ENCODE measurements at regions not wholly inside any gene's neighbourhood (a gene's known extent, or its start where the extent isn't known, plus 50 kb on each side); places are given as distances from the start of the nearest gene placed in this dataset.
"Not testable (repeated sequence)": the region's sequence is repeated elsewhere in the genome, so short reads cannot be mapped to it uniquely, and the experiment has no call there.

DNA sequence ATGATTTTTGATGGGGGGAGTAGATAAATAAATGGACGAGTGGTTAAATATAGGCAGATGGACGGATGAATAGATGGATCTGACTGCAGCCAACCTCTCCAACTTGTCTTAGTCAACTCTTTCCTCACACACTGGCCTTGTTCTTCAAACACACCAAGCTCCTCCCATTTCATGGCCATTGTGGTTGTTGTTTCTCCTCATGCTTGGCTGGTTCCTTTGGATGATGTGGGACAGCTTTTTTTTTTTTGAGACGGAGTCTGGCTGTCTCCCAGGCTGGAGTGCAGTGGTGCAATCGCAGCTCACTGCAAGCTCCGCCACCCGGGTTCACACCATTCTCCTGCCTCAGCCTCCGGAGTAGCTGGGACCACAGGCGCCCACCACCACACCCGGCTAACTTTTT, 155.2 kb downstream of the ZNF281 start:
- H3K4me3 ChIP-seq; in situ Hi-C loops (cut with MboI; ENCODE audit: low pct_unique_long_range_greater_than_20kb in 2 of 9, low sequenced_read_pairs in 9 of 9, unreplicated experiment in 9 of 9); H3K27ac ChIP-seq: not testable (repeated sequence)
- peaks cover 0 to 11% of the 10 kb centered on the region in 2 donors for H3K4me1 ChIP-seq (replicated peaks in 1 of 2)
- 0 to 92% (median 75%) methylated on average over 1 to 8 of the region's 9 CpGs; no CpG with 5 or more reads in 2 of the 10 experiments for WGBS, 10 experiments
- ATAC-seq (replicated peaks in 6 of 8), result peak in 3 of 8 experiments; percentile 37 to 65 (median 60)

DNA sequence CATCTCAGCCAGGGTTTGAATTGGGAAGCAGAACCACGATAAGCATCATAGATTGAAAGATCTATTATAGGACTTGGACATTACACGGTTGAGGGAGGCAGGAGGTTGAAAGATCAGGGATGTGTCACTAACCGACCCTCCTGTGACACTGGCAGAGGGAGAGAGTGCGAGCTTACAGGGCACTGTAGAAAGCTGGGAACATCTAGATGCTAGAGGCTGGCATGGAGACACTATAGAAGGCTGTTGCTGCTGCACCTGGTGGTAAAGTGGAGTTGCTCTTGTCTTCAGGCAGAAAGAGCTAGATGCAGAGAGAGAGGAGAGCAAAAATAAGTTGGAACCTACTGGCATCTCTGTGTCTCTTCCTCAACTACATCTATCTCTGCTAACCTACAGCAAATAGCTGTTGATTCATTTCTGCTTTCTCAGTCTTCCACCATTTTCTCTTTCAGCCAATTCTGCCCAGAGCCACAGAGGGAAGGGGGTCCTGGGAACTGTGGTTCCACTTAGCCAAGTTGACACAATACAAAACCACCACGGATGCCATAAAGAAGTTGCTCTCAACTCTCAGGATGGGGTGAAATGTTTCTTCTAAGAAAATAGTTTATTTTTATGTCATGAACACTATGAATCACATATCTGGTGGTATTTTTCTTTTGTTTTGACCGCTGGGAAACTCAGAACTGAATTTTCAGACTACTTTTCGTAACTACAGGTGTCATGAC, 155.9 kb downstream of the ZNF281 start:
- in situ Hi-C loops (cut with MboI; ENCODE audit: low pct_unique_long_range_greater_than_20kb in 2 of 9, low sequenced_read_pairs in 9 of 9, unreplicated experiment in 9 of 9), result no loop called here
- no peak for ATAC-seq (replicated peaks in 6 of 8)
- WGBS, 10 experiments, result 56 to 100% (median 90%) methylated on average over 1 to 7 of the region's 7 CpGs
- Histone ChIP-seq H3K4me1 (replicated peaks in 1 of 2) (peaks cover 2 to 16% of the 10 kb centered on the region in 2 donors), H3K4me3 (no peak overlapping the region), H3K27ac (no peak overlapping the region)

- Histone ChIP-seq H3K4me3 (no peak overlapping the region), H3K27ac (no peak overlapping the region), H3K4me1 (replicated peaks in 1 of 2) (peaks cover 8 to 30% of the 10 kb centered on the region in 2 donors)
- ATAC-seq (replicated peaks in 6 of 8), result no peak
- in situ Hi-C loops (cut with MboI; ENCODE audit: low pct_unique_long_range_greater_than_20kb in 2 of 9, low sequenced_read_pairs in 9 of 9, unreplicated experiment in 9 of 9), result no loop called here
- WGBS, 10 experiments, result 71 to 100% (median 96%) methylated on average over 1 to 5 of the region's 5 CpGs
These were observed 157.3 kb downstream of the ZNF281 start for GRCh38 chr1:200252531-200252930.

DNA sequence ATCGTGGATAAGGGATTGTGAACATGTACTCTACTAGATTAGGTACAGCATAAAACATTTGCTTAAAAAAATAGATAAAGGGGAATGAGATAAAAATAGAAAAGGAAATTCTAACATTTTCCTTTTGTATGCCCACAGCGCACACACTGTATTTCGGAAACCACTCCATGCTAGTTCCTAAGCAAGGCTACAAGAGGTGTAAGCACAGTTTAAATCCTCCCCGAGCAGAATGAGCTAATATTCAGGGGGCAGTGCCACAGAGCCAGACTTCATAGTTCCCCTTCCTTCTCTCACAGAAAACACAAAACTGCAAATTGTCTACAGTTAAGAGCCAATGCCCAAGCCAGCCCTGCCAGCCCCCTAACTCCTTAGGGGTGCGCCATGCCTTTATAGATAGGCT, 159.4 kb downstream of the ZNF281 start:
- WGBS, 10 experiments, result 29 to 100% (median 77%) methylated on average over 1 to 5 of the region's 5 CpGs; no CpG with 5 or more reads in 2 of the 10 experiments
- no peak for ATAC-seq (replicated peaks in 6 of 8)
- H3K27ac ChIP-seq, result no peak overlapping the region
- in situ Hi-C loops (cut with MboI; ENCODE audit: low pct_unique_long_range_greater_than_20kb in 2 of 9, low sequenced_read_pairs in 9 of 9, unreplicated experiment in 9 of 9), result no loop called here
- H3K4me1 ChIP-seq (replicated peaks in 1 of 2), result peaks cover 15 to 38% of the 10 kb centered on the region in 2 donors
- no peak overlapping the region for H3K4me3 ChIP-seq

DNA sequence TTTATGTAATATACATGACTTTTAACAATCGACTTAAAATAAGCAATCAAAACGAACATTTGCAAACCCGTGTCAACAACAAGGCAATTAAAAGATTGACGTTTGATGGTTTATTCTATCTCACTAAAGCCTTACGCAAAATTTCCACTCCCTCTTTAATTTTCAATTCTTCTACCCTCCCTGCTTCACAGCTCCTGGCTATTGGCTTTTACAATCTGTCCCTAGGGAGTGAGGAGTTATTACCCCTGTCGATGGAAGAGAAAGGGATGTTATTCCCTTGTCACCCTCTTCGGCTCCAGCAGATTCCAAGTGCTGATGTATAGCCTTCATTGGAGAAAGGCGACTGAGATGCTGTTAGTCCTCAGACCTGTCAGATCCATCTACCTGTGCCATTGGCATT, 161.3 kb downstream of the ZNF281 start:
- Histone ChIP-seq H3K4me3 (no peak overlapping the region), H3K27ac (no peak overlapping the region), H3K4me1 (replicated peaks in 1 of 2) (peaks cover 15 to 38% of the 10 kb centered on the region in 2 donors)
- 34 to 84% (median 52%) methylated on average over 3 to 8 of the region's 8 CpGs; no CpG with 5 or more reads in 1 of the 10 experiments for WGBS, 10 experiments
- ATAC-seq (replicated peaks in 6 of 8), result peak in 5 of 8 experiments; percentile 53 to 86 (median 77)
- in situ Hi-C loops (cut with MboI; ENCODE audit: low pct_unique_long_range_greater_than_20kb in 2 of 9, low sequenced_read_pairs in 9 of 9, unreplicated experiment in 9 of 9), result no loop called here

- peaks cover 15 to 46% of the 10 kb centered on the region in 2 donors for H3K4me1 ChIP-seq (replicated peaks in 1 of 2)
- no peak overlapping the region for H3K27ac ChIP-seq
- ATAC-seq (replicated peaks in 6 of 8), result peak in 5 of 8 experiments; percentile 37 to 83 (median 76)
- peak overlapping the region in 1 of 5 donors; percentile 2 for H3K4me3 ChIP-seq
- in situ Hi-C loops (cut with MboI; ENCODE audit: low pct_unique_long_range_greater_than_20kb in 2 of 9, low sequenced_read_pairs in 9 of 9, unreplicated experiment in 9 of 9), result no loop called here
- 0 to 31% (median 5%) methylated on average over 1 to 14 of the region's 14 CpGs for WGBS, 10 experiments
These were observed 162.3 kb downstream of the ZNF281 start for GRCh38 chr1:200247518-200247917.

DNA sequence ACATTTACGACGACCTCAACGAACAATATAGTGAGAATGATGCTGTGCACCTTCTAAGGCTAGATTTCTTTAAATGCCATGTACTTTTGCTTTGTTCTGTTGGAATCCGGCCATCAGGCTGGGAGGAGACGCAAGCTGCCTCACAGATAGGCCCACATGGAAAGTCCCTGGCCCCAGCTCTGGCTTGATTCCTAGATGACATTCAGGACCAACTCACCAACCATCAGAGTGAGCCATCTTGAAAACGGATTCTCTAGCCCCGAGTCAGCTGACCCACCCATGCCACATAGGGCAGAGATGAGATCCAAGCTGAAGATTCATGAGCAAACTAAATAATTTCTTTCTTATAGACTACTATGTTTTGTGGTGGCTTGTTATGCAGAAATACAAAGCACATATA, 164.4 kb downstream of the ZNF281 start:
- Histone ChIP-seq H3K27ac (no peak overlapping the region), H3K4me1 (replicated peaks in 1 of 2) (peaks cover 22 to 54% of the 10 kb centered on the region in 2 donors), H3K4me3 (no peak overlapping the region)
- ATAC-seq (replicated peaks in 6 of 8), result peak in 1 of 8 experiments; percentile 43
- in situ Hi-C loops (cut with MboI; ENCODE audit: low pct_unique_long_range_greater_than_20kb in 2 of 9, low sequenced_read_pairs in 9 of 9, unreplicated experiment in 9 of 9), result no loop called here
- 0 to 96% (median 85%) methylated on average over 1 to 7 of the region's 7 CpGs; no CpG with 5 or more reads in 2 of the 10 experiments for WGBS, 10 experiments

GRCh38 chr1:200243042-200243437, 166.8 kb downstream of the ZNF281 start:
- in situ Hi-C loops (cut with MboI; ENCODE audit: low pct_unique_long_range_greater_than_20kb in 2 of 9, low sequenced_read_pairs in 9 of 9, unreplicated experiment in 9 of 9), result no loop called here
- ATAC-seq (replicated peaks in 6 of 8), result peak in 6 of 8 experiments; percentile 31 to 51 (median 35)
- 7 to 67% (median 22%) methylated on average over 3 to 11 of the region's 11 CpGs for WGBS, 10 experiments
- Histone ChIP-seq H3K4me3 (peak overlapping the region in 3 of 5 donors; percentile 5 to 21 (median 11)), H3K27ac (peak overlapping the region in 1 of 2 donors; percentile 9), H3K4me1 (replicated peaks in 1 of 2) (peaks cover 18 to 35% of the 10 kb centered on the region in 2 donors)

DNA sequence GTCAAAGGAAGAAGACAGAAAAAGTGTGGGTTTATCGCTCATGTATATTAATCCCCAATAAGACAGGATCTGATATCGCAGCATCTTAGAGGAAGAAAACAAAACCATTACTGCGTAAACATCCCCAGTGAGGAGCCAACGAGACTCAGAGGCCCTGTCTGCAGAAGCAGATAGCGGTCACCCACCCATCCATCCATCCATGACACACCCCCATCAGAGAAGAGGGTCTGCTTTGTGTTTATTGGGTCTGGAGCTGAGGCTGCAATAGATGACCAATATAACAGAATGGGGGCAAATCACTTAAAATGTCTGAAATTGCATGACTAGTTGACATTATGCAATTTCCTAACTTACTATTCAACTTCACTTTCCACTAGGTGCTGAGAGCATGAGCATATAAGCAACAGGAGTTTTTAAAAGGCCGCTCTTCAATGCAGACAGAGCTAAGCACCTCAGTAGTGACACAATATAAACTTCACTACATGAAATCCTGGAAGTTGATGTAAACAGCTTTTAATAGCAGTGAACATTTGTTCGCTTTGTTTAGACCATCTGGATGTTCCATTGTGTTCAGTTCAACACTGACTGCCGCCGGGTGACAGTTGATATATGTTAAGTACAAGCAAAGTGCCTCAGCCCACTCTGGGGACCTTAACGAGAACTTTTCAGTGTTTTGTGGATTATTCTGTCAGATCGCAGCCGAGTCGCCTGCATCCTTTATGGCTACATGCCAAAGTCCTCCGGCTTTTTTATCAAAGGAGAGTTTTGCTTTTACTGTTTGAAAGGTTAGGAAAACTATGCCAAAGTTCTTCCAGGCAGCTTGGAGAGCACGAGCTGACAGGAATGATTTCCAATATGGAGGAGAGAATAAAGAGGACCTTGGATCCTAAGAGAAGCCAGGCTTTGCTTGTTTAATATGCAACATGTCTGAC, 167.5 kb downstream of the ZNF281 start:
- in situ Hi-C loops (cut with MboI; ENCODE audit: low pct_unique_long_range_greater_than_20kb in 2 of 9, low sequenced_read_pairs in 9 of 9, unreplicated experiment in 9 of 9), result no loop called here
- Histone ChIP-seq H3K27ac (peak overlapping the region in 1 of 2 donors; percentile 9), H3K4me1 (replicated peaks in 1 of 2) (peaks cover 12 to 28% of the 10 kb centered on the region in 2 donors), H3K4me3 (peak overlapping the region in 3 of 5 donors; percentile 5 to 21 (median 11))
- peak in 6 of 8 experiments; percentile 39 to 96 (median 94) for ATAC-seq (replicated peaks in 6 of 8)
- 15 to 67% (median 26%) methylated on average over 1 to 14 of the region's 15 CpGs for WGBS, 10 experiments

GRCh38 chr1:200240656-200241055, 169.2 kb downstream of the ZNF281 start:
- H3K4me3 ChIP-seq, result no peak overlapping the region
- WGBS, 10 experiments, result 63 to 100% (median 93%) methylated on average over 2 to 9 of the region's 9 CpGs

GRCh38 chr1:200238311-200238710, 171.5 kb downstream of the ZNF281 start:
- 53 to 100% (median 93%) methylated on average over 2 to 3 of the region's 3 CpGs; no CpG with 5 or more reads in 1 of the 10 experiments for WGBS, 10 experiments
- no peak overlapping the region for H3K27ac ChIP-seq
- H3K4me1 ChIP-seq (replicated peaks in 1 of 2), result peaks cover 7 to 21% of the 10 kb centered on the region in 2 donors
- in situ Hi-C loops (cut with MboI; ENCODE audit: low pct_unique_long_range_greater_than_20kb in 2 of 9, low sequenced_read_pairs in 9 of 9, unreplicated experiment in 9 of 9), result no loop called here
- ATAC-seq (replicated peaks in 6 of 8), result no peak
- no peak overlapping the region for H3K4me3 ChIP-seq

More at GRCh38 chr1:200240656-200241055, 169.2 kb downstream of the ZNF281 start:
- Histone ChIP-seq H3K4me1 (replicated peaks in 1 of 2) (peaks cover 7 to 22% of the 10 kb centered on the region in 2 donors), H3K27ac (no peak overlapping the region)
- no peak for ATAC-seq (replicated peaks in 6 of 8)
- in situ Hi-C loops (cut with MboI; ENCODE audit: low pct_unique_long_range_greater_than_20kb in 2 of 9, low sequenced_read_pairs in 9 of 9, unreplicated experiment in 9 of 9), result no loop called here

- Histone ChIP-seq H3K4me3 (no peak overlapping the region), H3K4me1 (replicated peaks in 1 of 2) (peaks cover 4 to 14% of the 10 kb centered on the region in 2 donors), H3K27ac (no peak overlapping the region)
- in situ Hi-C loops (cut with MboI; ENCODE audit: low pct_unique_long_range_greater_than_20kb in 2 of 9, low sequenced_read_pairs in 9 of 9, unreplicated experiment in 9 of 9), result no loop called here
- WGBS, 10 experiments, result 80 to 100% (median 93%) methylated on average over 2 to 5 of the region's 5 CpGs; no CpG with 5 or more reads in 1 of the 10 experiments
- no peak for ATAC-seq (replicated peaks in 6 of 8)
These were observed 172.8 kb downstream of the ZNF281 start for GRCh38 chr1:200237066-200237465.

DNA sequence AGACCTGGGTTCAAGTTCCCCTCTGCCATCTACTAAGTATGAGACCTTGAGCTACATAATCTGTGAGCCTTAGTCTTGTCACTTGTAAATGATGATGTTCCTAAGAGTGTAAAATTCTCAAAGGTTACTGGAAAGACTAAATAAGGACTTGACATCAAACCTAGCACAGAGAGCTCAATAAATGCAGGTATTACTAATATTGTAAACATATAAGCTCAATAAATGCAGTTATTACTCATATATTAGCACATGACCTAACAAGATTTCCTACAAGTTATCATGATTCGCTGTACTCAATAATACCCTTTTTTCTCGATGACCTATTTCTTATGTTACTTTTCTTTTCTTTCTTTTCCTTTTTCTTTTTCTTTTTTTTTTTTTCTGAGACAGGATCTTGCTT, 174.9 kb downstream of the ZNF281 start:
- in situ Hi-C loops (cut with MboI; ENCODE audit: low pct_unique_long_range_greater_than_20kb in 2 of 9, low sequenced_read_pairs in 9 of 9, unreplicated experiment in 9 of 9), result no loop called here
- Histone ChIP-seq H3K4me3 (no peak overlapping the region), H3K4me1 (replicated peaks in 1 of 2) (peaks cover 0 to 3% of the 10 kb centered on the region in 2 donors), H3K27ac (no peak overlapping the region)
- 76 to 98% (median 90%) methylated on average over 2 of the region's 2 CpGs for WGBS, 10 experiments
- no peak for ATAC-seq (replicated peaks in 6 of 8)

Data from motor neuron (in vitro differentiated cells).